Cardiac muscle cell (in vitro differentiated cells and primary cell): ENCODE measurements at regions not wholly inside any gene's neighbourhood (a gene's known extent, or its start where the extent isn't known, plus 50 kb on each side); places are given as distances from the start of the nearest gene placed in this dataset.
A peak's percentile ranks its signal among the peaks of the same experiment; 100 is the strongest.

Experiments
- DNase-seq, 2 donors: peaks; one replicate each; pipeline versions ENCODE4 v3.0.0 to v3.0.0-alpha.2; 2010 to 2017; ENCODE audit warnings: low read depth in 1 of 2, low spot score in 1 of 2
- H3K27ac ChIP-seq: fragments of 200-600 bp; sonication (generic); 2 replicates; pipeline ENCODE4 v1.5.1; 2016
- H3K27me3 ChIP-seq: fragments of 200-600 bp; sonication (generic); 2 replicates; pipeline ENCODE4 v1.6.0; 2016; ENCODE audit warnings: control low read depth
- H3K36me3 ChIP-seq: fragments of 200-600 bp; sonication (generic); 2 replicates; pipeline ENCODE4 v1.5.1; 2016; ENCODE audit warnings: control low read depth
- H3K4me1 ChIP-seq: fragments of 200-600 bp; sonication (generic); 2 replicates; pipeline ENCODE4 v1.8.1; 2017; ENCODE audit warnings: low read depth, mild to moderate bottlenecking, mixed run types
- H3K4me3 ChIP-seq: fragments of 200-600 bp; sonication (generic); 2 replicates; pipeline ENCODE4 v1.5.1; 2016; ENCODE audit warnings: mild to moderate bottlenecking
- H3K9me3 ChIP-seq: fragments of 200-600 bp; sonication (generic); 2 replicates; pipeline ENCODE4 v1.5.1; 2017; ENCODE audit warnings: low read depth, mild to moderate bottlenecking, control low read depth
- CTCF ChIP-seq: IDR thresholded peaks from 2 replicates; pipeline ENCODE4 v1.5.1; 2012; ENCODE audit warnings: low read depth, mild to moderate bottlenecking, low read length

- Histone ChIP-seq H3K9me3 (no peaks in the 10 kb centered on the region), H3K4me1 (no peaks in the 10 kb centered on the region), H3K27ac (no peak overlapping the region), H3K27me3 (no peaks in the 10 kb centered on the region), H3K4me3 (no peak overlapping the region), H3K36me3 (no peaks in the 10 kb centered on the region)
- TF ChIP-seq CTCF = no peak
- DNase-seq = no peak
Measured at GRCh38 chr5:162558120-162558519, 490.5 kb downstream of the GABRG2 start.

GRCh38 chr5:162567644-162568043 lies 500.1 kb downstream of the GABRG2 start:
- TF ChIP-seq CTCF = no peak
- Histone ChIP-seq H3K27ac (no peak overlapping the region), H3K4me1 (peaks cover 5% of the 10 kb centered on the region), H3K4me3 (no peak overlapping the region), H3K36me3 (no peaks in the 10 kb centered on the region), H3K27me3 (no peaks in the 10 kb centered on the region), H3K9me3 (no peaks in the 10 kb centered on the region)
- peak in 1 of 2 donors; percentile 4 for DNase-seq

GRCh38 chr5:162573758-162574157 lies 506.2 kb downstream of the GABRG2 start:
- Histone ChIP-seq H3K27ac (no peak overlapping the region), H3K36me3 (no peaks in the 10 kb centered on the region), H3K4me3 (no peak overlapping the region), H3K9me3 (no peaks in the 10 kb centered on the region), H3K4me1 (no peaks in the 10 kb centered on the region), H3K27me3 (no peaks in the 10 kb centered on the region)
- no peak for TF ChIP-seq CTCF
- no peak for DNase-seq

- H3K4me1 ChIP-seq = no peaks in the 10 kb centered on the region
- H3K27me3 ChIP-seq = no peaks in the 10 kb centered on the region
- H3K36me3 ChIP-seq = no peaks in the 10 kb centered on the region
- DNase-seq = no peak
- no peak for TF ChIP-seq CTCF
- H3K9me3 ChIP-seq = no peaks in the 10 kb centered on the region
- no peak overlapping the region for H3K27ac ChIP-seq
- no peak overlapping the region for H3K4me3 ChIP-seq
Measured at GRCh38 chr5:162591724-162592123, 524.2 kb downstream of the GABRG2 start.

- no peaks in the 10 kb centered on the region for H3K9me3 ChIP-seq
- H3K27me3 ChIP-seq = no peaks in the 10 kb centered on the region
- no peak for TF ChIP-seq CTCF
- no peak overlapping the region for H3K27ac ChIP-seq
- no peaks in the 10 kb centered on the region for H3K36me3 ChIP-seq
- no peaks in the 10 kb centered on the region for H3K4me1 ChIP-seq
- DNase-seq = no peak
- no peak overlapping the region for H3K4me3 ChIP-seq
Measured at GRCh38 chr5:162593881-162594280, 526.3 kb downstream of the GABRG2 start.
